Osteoblast (primary cell): ENCODE measurements at regions not wholly inside any gene's neighbourhood (a gene's known extent, or its start where the extent isn't known, plus 50 kb on each side); places are given as distances from the start of the nearest gene placed in this dataset.
A peak's percentile ranks its signal among the peaks of the same experiment; 100 is the strongest.

ENCODE experiments used
- DNase-seq: peaks from one replicate; pipeline ENCODE4 v3.0.0; 2011; ENCODE audit warnings: low spot score, mixed read lengths; ENCODE audit not compliant: insufficient read length; ENCODE audit errors: missing footprints
- H2AFZ ChIP-seq: 2 replicates; pipeline ENCODE4 v1.6.0; 2011; ENCODE audit warnings: mild to moderate bottlenecking, low read length
- H3K27ac ChIP-seq: 2 replicates; pipeline ENCODE4 v1.5.1; 2011; ENCODE audit warnings: mild to moderate bottlenecking, low read depth, low read length, moderate library complexity
- H3K27me3 ChIP-seq: 2 replicates; pipeline ENCODE4 v1.6.0; 2012; ENCODE audit warnings: mild to moderate bottlenecking, control low read depth, inconsistent platforms, low read length, moderate library complexity; ENCODE audit not compliant: insufficient read depth
- H3K36me3 ChIP-seq: 2 replicates; pipeline ENCODE4 v1.5.1; 2011; ENCODE audit warnings: mild to moderate bottlenecking, low read length, control low read depth, moderate library complexity; ENCODE audit not compliant: insufficient read depth
- H3K4me1 ChIP-seq: 2 replicates; pipeline ENCODE4 v1.5.1; 2011; ENCODE audit warnings: mild to moderate bottlenecking, low read length, control low read depth, moderate library complexity; ENCODE audit not compliant: insufficient read depth
- H3K4me2 ChIP-seq: 2 replicates; pipeline ENCODE4 v1.6.0; 2011; ENCODE audit warnings: mild to moderate bottlenecking, low read length; ENCODE audit not compliant: insufficient read depth
- H3K4me3 ChIP-seq: fragments of 200-600 bp; sonication (generic); 3 replicates; pipeline ENCODE4 v1.5.1; 2012; ENCODE audit warnings: mild to moderate bottlenecking, low read length, inconsistent platforms; ENCODE audit not compliant: insufficient read depth
- H3K79me2 ChIP-seq: 2 replicates; pipeline ENCODE4 v1.6.0; 2012; ENCODE audit warnings: mild to moderate bottlenecking, low read length, control low read depth, inconsistent platforms; ENCODE audit not compliant: insufficient read depth
- H3K9me3 ChIP-seq: 2 replicates; pipeline ENCODE4 v1.5.1; 2011; ENCODE audit warnings: low read depth, low read length, control low read depth
- H4K20me1 ChIP-seq: 2 replicates; pipeline ENCODE4 v1.6.0; 2012; ENCODE audit warnings: mild to moderate bottlenecking, low read length, control low read depth; ENCODE audit not compliant: insufficient read depth
- CTCF ChIP-seq: IDR thresholded peaks from 2 replicates; pipeline ENCODE4 v1.5.1; 2011; ENCODE audit warnings: mild to moderate bottlenecking, low read depth, low read length, moderate library complexity; ENCODE audit errors: extremely low read depth

- Histone ChIP-seq H3K9me3 (no peaks in the 10 kb centered on the region), H3K4me1 (no peaks in the 10 kb centered on the region), H3K36me3 (no peaks in the 10 kb centered on the region), H3K79me2 (no peaks in the 10 kb centered on the region), H3K4me2 (no peak overlapping the region), H3K4me3 (no peak overlapping the region), H4K20me1 (no peaks in the 10 kb centered on the region), H3K27me3 (peaks cover 2% of the 10 kb centered on the region), H2AFZ (no peak overlapping the region), H3K27ac (no peak overlapping the region)
- no peak for DNase-seq
- TF ChIP-seq CTCF: peak; percentile 47
Observed at GRCh38 chr2:173749315-173749714, 215.9 kb downstream of the SP3 start.

GRCh38 chr2:173750353-173750801, 214.8 kb downstream of the SP3 start:
- Histone ChIP-seq H3K27me3 (no peaks in the 10 kb centered on the region), H3K36me3 (no peaks in the 10 kb centered on the region), H3K4me2 (no peak overlapping the region), H4K20me1 (no peaks in the 10 kb centered on the region), H3K4me3 (no peak overlapping the region), H3K4me1 (no peaks in the 10 kb centered on the region), H3K9me3 (no peaks in the 10 kb centered on the region), H3K79me2 (no peaks in the 10 kb centered on the region), H2AFZ (peak overlapping the region; percentile 83), H3K27ac (no peak overlapping the region)
- no peak for DNase-seq
- peak; percentile 9 for TF ChIP-seq CTCF

DNA sequence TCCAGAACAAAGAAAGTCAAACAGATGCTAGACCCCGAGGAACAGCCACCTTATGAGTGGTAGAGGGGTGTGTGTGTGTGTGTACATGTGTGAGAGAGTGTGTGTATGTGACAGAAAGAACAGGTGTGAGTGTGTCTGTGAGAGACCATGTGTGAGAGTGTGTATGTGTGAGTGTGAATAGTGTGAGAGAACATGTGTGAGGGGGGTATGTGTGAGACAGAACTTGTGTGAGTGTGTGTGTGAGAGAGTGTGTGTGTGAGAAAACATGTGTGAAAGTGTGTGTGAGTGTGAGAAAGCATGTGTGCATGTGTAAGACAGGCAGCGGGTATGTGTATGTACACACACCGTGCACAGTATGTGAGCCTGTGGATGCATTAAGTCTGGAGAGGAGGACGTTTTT, 214.3 kb downstream of the SP3 start:
- Histone ChIP-seq H4K20me1 (no peaks in the 10 kb centered on the region), H3K27me3 (no peaks in the 10 kb centered on the region), H3K4me1 (no peaks in the 10 kb centered on the region), H2AFZ (no peak overlapping the region), H3K27ac (no peak overlapping the region), H3K4me2 (no peak overlapping the region), H3K4me3 (no peak overlapping the region), H3K79me2 (no peaks in the 10 kb centered on the region), H3K36me3 (no peaks in the 10 kb centered on the region), H3K9me3 (no peaks in the 10 kb centered on the region)
- DNase-seq: no peak
- no peak for TF ChIP-seq CTCF

DNA sequence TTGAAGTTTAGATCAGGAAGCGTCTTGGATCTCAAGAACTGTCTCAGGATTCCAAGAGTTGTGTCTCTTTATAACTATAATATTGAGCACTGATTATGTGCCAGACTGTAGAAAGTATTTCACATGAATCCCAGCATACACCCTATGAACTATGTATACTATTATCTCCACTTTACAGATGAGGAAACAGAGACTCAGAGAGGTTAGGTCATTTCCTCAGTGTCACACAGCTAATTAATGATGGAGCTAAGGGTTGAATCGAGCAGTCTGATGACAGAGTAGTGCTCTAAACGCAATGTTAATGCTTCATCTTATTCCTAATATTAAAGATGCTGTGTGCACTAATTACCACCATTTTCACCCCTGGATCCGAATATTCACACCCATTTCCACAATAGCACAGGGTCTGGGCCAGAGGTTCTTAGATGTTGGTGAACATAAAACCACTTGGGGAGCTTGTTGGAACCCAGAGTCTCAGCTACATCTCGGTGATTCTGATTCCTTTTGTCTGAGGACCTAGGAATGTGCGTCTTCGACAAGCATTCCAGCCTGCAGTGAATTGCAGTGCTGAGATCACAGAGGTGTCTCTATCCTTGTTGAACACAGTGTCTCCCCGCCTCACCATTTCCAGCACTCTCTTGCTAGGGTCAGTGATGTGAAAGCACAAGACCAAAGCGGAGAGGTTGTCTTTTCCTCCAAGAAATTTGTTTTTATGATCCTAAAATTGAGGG, 213.8 kb downstream of the SP3 start:
- TF ChIP-seq CTCF: no peak
- H3K4me1 ChIP-seq: no peaks in the 10 kb centered on the region
- H3K9me3 ChIP-seq: no peaks in the 10 kb centered on the region
- no peaks in the 10 kb centered on the region for H3K79me2 ChIP-seq
- H2AFZ ChIP-seq: no peak overlapping the region
- H3K27ac ChIP-seq: no peak overlapping the region
- no peak overlapping the region for H3K4me3 ChIP-seq
- no peaks in the 10 kb centered on the region for H3K36me3 ChIP-seq
- no peak for DNase-seq
- no peak overlapping the region for H3K4me2 ChIP-seq
- H3K27me3 ChIP-seq: no peaks in the 10 kb centered on the region
- no peaks in the 10 kb centered on the region for H4K20me1 ChIP-seq
